ENCODE measurements at regions not wholly inside any gene's neighbourhood (a gene's known extent, or its start where the extent isn't known, plus 50 kb on each side); places are given as distances from the start of the nearest gene placed in this dataset.
A peak's percentile ranks its signal among the peaks of the same experiment; 100 is the strongest.

DNA sequence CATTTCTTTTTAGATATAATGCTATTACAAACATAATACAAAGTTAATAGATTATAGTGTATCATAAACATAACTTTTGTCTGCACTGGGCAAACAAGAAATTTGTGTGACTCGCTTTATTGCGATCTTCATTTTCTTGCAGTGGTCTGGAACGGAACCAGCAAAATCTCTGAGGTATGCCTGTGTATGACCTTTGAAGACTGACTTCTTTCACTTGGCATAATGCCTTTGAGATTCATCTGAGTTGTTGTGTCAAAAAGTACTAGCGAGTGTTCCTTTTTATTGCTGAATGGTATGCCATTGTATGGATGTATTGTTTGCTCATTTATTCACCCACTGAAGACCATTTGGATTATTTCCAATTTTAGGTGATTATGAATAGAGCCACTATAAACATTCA is 69.2 kb downstream of the TANC2 start:
- H3K9me2 ChIP-seq (replicated peaks; ENCODE audit: low read length): no peaks in the 10 kb centered on the region
- H3K9ac ChIP-seq (ENCODE audit: low read length): no peak overlapping the region
- no peak overlapping the region for H3K4me3 ChIP-seq (ENCODE audit: low read length)
- peak overlapping the region; percentile 23 for H3K4me2 ChIP-seq (ENCODE audit: low read length)
- H3K27me3 ChIP-seq (ENCODE audit: low read length): no peaks in the 10 kb centered on the region
- intact Hi-C loops (cut with micrococcal nuclease): no loop called here
- H3K9me3 ChIP-seq (ENCODE audit: low read length): no peaks in the 10 kb centered on the region
- H3F3A ChIP-seq (ENCODE audit: low read length, unreplicated experiment): no peaks in the 10 kb centered on the region
- TF ChIP-seq, protein P1, sequence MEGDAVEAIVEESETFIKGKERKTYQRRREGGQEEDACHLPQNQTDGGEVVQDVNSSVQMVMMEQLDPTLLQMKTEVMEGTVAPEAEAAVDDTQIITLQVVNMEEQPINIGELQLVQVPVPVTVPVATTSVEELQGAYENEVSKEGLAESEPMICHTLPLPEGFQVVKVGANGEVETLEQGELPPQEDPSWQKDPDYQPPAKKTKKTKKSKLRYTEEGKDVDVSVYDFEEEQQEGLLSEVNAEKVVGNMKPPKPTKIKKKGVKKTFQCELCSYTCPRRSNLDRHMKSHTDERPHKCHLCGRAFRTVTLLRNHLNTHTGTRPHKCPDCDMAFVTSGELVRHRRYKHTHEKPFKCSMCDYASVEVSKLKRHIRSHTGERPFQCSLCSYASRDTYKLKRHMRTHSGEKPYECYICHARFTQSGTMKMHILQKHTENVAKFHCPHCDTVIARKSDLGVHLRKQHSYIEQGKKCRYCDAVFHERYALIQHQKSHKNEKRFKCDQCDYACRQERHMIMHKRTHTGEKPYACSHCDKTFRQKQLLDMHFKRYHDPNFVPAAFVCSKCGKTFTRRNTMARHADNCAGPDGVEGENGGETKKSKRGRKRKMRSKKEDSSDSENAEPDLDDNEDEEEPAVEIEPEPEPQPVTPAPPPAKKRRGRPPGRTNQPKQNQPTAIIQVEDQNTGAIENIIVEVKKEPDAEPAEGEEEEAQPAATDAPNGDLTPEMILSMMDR (conservative IDR thresholded peaks at IDR 0.05; ENCODE audit: low read depth, low read length): no peak
- TF ChIP-seq EZH2phosphoT487 (IDR thresholded peaks at IDR 0.05; ENCODE audit: borderline replicate concordance, low read length): no peak
- TF ChIP-seq EZH2 (IDR thresholded peaks at IDR 0.05; ENCODE audit: low read length, unreplicated experiment): no peak
- ChIA-PET POLR2A (ENCODE audit: unreplicated experiment) (no interaction called here), CTCF (no interaction called here)
- DNase-seq: peak; percentile 86
- ATAC-seq: peak; percentile 65
- H3K27ac ChIP-seq (ENCODE audit: low read length): peak overlapping the region; percentile 23
- BruUV-seq (replicated peaks): no TSS peak
- H4K20me1 ChIP-seq (ENCODE audit: low read length): no peaks in the 10 kb centered on the region
- no peak overlapping the region for H2AFZ ChIP-seq (ENCODE audit: low read length)
- H3K4me1 ChIP-seq (ENCODE audit: insufficient read depth, low read length): peaks cover 34% of the 10 kb centered on the region
- H3K36me3 ChIP-seq (ENCODE audit: low read depth, low read length): no peaks in the 10 kb centered on the region; the same call in 1 of the 2 replicates
- peaks cover 27% of the 10 kb centered on the region for H3K79me2 ChIP-seq (ENCODE audit: low read length)

DNA sequence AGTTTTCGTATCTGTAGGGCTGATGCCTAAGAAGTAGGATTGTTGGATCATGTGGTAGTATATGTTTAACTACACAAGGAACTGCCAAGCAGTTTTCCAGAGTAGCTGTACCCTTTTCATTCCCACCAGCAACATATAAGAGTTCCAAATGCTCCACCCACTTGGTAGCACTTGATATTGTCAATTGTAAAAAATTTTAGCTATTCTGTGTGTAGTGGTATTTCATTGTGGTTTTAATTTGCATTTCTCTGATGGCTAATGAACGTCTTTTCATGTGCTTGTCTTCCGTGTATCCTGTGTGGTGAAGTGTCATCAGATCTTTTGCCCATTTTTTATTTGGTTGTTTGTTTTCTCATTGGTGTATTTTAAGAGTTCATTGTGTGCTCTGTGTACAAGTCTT is 69.7 kb downstream of the TANC2 start:
- Histone ChIP-seq H3F3A (ENCODE audit: low read length, unreplicated experiment) (no peaks in the 10 kb centered on the region), H3K9me2 (replicated peaks; ENCODE audit: low read length) (no peaks in the 10 kb centered on the region), H3K27me3 (ENCODE audit: low read length) (no peaks in the 10 kb centered on the region), H3K4me3 (ENCODE audit: low read length) (no peak overlapping the region), H4K20me1 (ENCODE audit: low read length) (no peaks in the 10 kb centered on the region), H3K9me3 (ENCODE audit: low read length) (no peaks in the 10 kb centered on the region), H3K36me3 (ENCODE audit: low read depth, low read length) (no peaks in the 10 kb centered on the region; the same call in 1 of the 2 replicates), H3K4me1 (ENCODE audit: insufficient read depth, low read length) (peaks cover 39% of the 10 kb centered on the region), H3K79me2 (ENCODE audit: low read length) (peaks cover 29% of the 10 kb centered on the region), H3K27ac (ENCODE audit: low read length) (peak overlapping the region; percentile 23), H3K4me2 (ENCODE audit: low read length) (peak overlapping the region; percentile 23), H3K9ac (ENCODE audit: low read length) (no peak overlapping the region), H2AFZ (ENCODE audit: low read length) (no peak overlapping the region)
- ChIA-PET CTCF (no interaction called here), POLR2A (ENCODE audit: unreplicated experiment) (no interaction called here)
- TF ChIP-seq EZH2phosphoT487 (IDR thresholded peaks at IDR 0.05; ENCODE audit: borderline replicate concordance, low read length): no peak
- TF ChIP-seq EZH2 (IDR thresholded peaks at IDR 0.05; ENCODE audit: low read length, unreplicated experiment): no peak
- TF ChIP-seq, protein P1 (conservative IDR thresholded peaks at IDR 0.05; ENCODE audit: low read depth, low read length): no peak
- BruUV-seq (replicated peaks): no TSS peak
- DNase-seq (no peak), ATAC-seq (peak; percentile 9; the same call in 1 of the 2 replicates)
- intact Hi-C loops (cut with micrococcal nuclease): no loop called here

DNA sequence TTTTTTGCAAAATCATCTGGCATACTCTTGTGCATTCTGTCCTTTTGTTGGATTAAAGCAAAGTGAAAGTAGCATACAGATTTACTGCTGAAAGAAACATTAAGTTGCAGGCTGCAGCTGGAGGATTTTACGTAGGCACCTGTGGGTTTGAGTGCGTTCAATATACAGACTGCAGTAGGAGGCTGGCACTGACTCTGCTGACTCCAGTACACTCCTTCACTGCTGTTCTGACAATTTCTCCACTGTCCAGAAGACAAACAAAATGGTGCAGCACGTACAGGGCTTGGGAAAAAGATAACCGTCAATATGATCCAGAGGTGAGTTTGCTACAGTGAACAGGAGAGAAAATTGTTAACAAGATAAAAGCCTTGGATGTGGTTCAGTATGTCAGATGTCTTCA is 73.3 kb downstream of the TANC2 start:
- Histone ChIP-seq H3K79me2 (ENCODE audit: low read length) (peaks cover 32% of the 10 kb centered on the region), H3K27ac (ENCODE audit: low read length) (peak overlapping the region; percentile 74), H3K4me1 (ENCODE audit: insufficient read depth, low read length) (peaks cover 42% of the 10 kb centered on the region), H3K27me3 (ENCODE audit: low read length) (no peaks in the 10 kb centered on the region), H3K4me2 (ENCODE audit: low read length) (peak overlapping the region; percentile 83), H3F3A (ENCODE audit: low read length, unreplicated experiment) (no peaks in the 10 kb centered on the region), H3K9ac (ENCODE audit: low read length) (peak overlapping the region; percentile 30), H3K4me3 (ENCODE audit: low read length) (peak overlapping the region; percentile 60), H3K36me3 (ENCODE audit: low read depth, low read length) (no peaks in the 10 kb centered on the region), H2AFZ (ENCODE audit: low read length) (peak overlapping the region; percentile 46), H3K9me3 (ENCODE audit: low read length) (no peaks in the 10 kb centered on the region), H4K20me1 (ENCODE audit: low read length) (no peaks in the 10 kb centered on the region), H3K9me2 (replicated peaks; ENCODE audit: low read length) (no peaks in the 10 kb centered on the region)
- CTCF ChIA-PET: interaction anchor here (0.6 kb wide), 1 partner anchor 44 kb away, joined by 3 read pairs; no protein-coding TSS in a partner anchor
- POLR2A ChIA-PET (ENCODE audit: unreplicated experiment): no interaction called here
- ATAC-seq (peak; percentile 49), DNase-seq (peak; percentile 33)
- intact Hi-C loops (cut with micrococcal nuclease): no loop called here
- BruUV-seq (replicated peaks): no TSS peak
- TF ChIP-seq EZH2phosphoT487 (IDR thresholded peaks at IDR 0.05; ENCODE audit: borderline replicate concordance, low read length) (no peak), EZH2 (IDR thresholded peaks at IDR 0.05; ENCODE audit: low read length, unreplicated experiment) (no peak)
- TF ChIP-seq, protein P1 (conservative IDR thresholded peaks at IDR 0.05; ENCODE audit: low read depth, low read length): no peak

Data from PC-3 (cell line).